HL-60 (cell line): ENCODE measurements at regions not wholly inside any gene's neighbourhood (a gene's known extent, or its start where the extent isn't known, plus 50 kb on each side); places are given as distances from the start of the nearest gene placed in this dataset.

Experiments
- POLR2AphosphoS5 ChIP-seq: IDR thresholded peaks from 2 replicates; pipeline ENCODE4 v1.6.1; 2012; ENCODE audit warnings: low read depth
- TF ChIP-seq, protein P1 (sequence below): IDR thresholded peaks from one replicate; pipeline ENCODE4 v1.5.1; 2011; ENCODE audit warnings: low read length, control low read depth, inconsistent platforms; ENCODE audit not compliant: insufficient read depth

DNA sequence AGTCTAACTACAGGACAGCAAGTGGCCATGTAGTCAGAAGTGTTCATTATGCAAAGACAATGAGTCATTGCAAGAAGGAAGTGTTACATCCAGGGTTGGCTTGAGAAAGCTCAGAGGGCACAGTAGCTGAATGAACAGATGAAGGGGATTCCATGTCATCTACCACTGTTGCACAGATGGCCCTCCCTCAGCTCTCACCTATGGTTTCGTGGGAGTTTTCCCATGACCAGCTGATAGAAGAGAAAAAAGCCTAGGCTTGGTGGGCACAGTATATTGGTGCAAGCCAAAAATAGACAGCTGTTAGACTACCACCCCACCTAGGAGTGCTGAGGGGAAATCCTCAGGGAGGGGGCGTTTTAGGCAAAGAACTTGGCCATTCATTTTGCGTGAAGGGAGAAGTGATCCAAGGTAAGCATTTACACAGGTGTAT is 217.0 kb downstream of the DMRT2 start:
- TF ChIP-seq, protein P1, sequence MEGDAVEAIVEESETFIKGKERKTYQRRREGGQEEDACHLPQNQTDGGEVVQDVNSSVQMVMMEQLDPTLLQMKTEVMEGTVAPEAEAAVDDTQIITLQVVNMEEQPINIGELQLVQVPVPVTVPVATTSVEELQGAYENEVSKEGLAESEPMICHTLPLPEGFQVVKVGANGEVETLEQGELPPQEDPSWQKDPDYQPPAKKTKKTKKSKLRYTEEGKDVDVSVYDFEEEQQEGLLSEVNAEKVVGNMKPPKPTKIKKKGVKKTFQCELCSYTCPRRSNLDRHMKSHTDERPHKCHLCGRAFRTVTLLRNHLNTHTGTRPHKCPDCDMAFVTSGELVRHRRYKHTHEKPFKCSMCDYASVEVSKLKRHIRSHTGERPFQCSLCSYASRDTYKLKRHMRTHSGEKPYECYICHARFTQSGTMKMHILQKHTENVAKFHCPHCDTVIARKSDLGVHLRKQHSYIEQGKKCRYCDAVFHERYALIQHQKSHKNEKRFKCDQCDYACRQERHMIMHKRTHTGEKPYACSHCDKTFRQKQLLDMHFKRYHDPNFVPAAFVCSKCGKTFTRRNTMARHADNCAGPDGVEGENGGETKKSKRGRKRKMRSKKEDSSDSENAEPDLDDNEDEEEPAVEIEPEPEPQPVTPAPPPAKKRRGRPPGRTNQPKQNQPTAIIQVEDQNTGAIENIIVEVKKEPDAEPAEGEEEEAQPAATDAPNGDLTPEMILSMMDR, result no peak
- no peak for TF ChIP-seq POLR2AphosphoS5
